Panc1 (cell line): ENCODE measurements at regions not wholly inside any gene's neighbourhood (a gene's known extent, or its start where the extent isn't known, plus 50 kb on each side); places are given as distances from the start of the nearest gene placed in this dataset.
A peak's percentile ranks its signal among the peaks of the same experiment; 100 is the strongest.

Experiments
- CTCF ChIP-seq: fragments of 450-650 bp; IDR thresholded peaks from 2 replicates; pipeline ENCODE4 v1.5.1; 2017; ENCODE audit warnings: mild to moderate bottlenecking
- POLR2AphosphoS5 ChIP-seq: IDR thresholded peaks from 2 replicates; pipeline ENCODE4 v1.6.1; 2012; ENCODE audit warnings: mild to moderate bottlenecking, low read depth, low read length, moderate library complexity
- REST ChIP-seq, 2 experiments: IDR thresholded peaks; 2 replicates each; pipeline ENCODE4 v1.6.1; 2011 to 2012; ENCODE audit warnings: low read depth in 2 of 2, control low read depth in 1 of 2, low read length in 1 of 2, mild to moderate bottlenecking in 1 of 2, moderate library complexity in 1 of 2; ENCODE audit not compliant: insufficient read depth in 1 of 2
- SIN3A ChIP-seq: IDR thresholded peaks from 2 replicates; pipeline ENCODE4 v1.6.1; 2012; ENCODE audit warnings: low read depth, mild to moderate bottlenecking, low read length, moderate library complexity, borderline replicate concordance; ENCODE audit not compliant: insufficient read depth

- TF ChIP-seq CTCF (peak; percentile 33; the same call in 1 of the 2 replicates), POLR2AphosphoS5 (no peak), REST (IDR thresholded peaks at IDR 0.05; ENCODE audit: insufficient read depth in 1 of 2, low read depth in 2 of 2, low read length in 1 of 2) (no peak), SIN3A (no peak)
Observed at GRCh38 chrX:39477031-39477761, 620.6 kb downstream of the BCOR start.
